Fibroblast of gingiva (primary cell): ENCODE measurements at regions not wholly inside any gene's neighbourhood (a gene's known extent, or its start where the extent isn't known, plus 50 kb on each side); places are given as distances from the start of the nearest gene placed in this dataset.
A peak's percentile ranks its signal among the peaks of the same experiment; 100 is the strongest.
"Not testable (repeated sequence)": the region's sequence is repeated elsewhere in the genome, so short reads cannot be mapped to it uniquely, and the experiment has no call there.

ENCODE experiments used
- DNase-seq: peaks from one replicate; pipeline ENCODE4 v3.0.0-alpha.2; 2011; ENCODE audit warnings: low read depth

- DNase-seq, result no peak
These were observed 56.4 kb upstream of the RBMS1 start for GRCh38 chr2:160550048-160550447.

GRCh38 chr2:160551259-160551658 is 57.7 kb upstream of the RBMS1 start:
- no peak for DNase-seq

DNA sequence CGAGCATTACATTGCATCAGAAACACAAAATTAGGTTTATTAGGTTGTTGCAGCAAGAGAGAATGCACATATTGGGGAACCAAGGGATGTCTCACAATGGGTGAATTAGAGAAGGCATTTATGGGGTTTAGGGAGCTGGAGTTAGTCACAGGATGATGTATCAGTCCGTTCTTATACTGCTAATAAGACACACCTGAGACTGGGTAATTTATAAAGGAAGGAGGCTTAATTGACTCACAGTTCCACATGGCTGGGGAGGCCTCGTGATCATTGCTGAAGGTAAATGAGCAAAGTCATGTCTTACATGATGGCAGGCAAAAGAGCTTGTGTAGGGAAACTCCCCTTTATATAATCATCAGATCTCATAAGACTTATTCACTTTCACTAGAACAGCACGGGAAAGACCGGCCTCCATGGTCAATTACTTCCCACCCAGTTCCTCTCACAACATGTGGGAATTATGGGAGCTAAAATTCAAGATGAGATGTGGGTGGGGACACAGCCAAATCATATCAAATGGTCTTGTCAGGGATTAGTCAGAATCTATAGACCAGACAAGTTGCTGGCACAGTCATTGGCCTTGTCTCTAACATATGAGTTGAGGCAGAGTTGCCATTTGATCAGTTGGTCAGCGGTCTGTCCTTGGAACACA is 61.9 kb upstream of the RBMS1 start:
- no peak for DNase-seq

- no peak for DNase-seq
These were observed 64.3 kb upstream of the RBMS1 start for GRCh38 chr2:160557903-160558302.

DNA sequence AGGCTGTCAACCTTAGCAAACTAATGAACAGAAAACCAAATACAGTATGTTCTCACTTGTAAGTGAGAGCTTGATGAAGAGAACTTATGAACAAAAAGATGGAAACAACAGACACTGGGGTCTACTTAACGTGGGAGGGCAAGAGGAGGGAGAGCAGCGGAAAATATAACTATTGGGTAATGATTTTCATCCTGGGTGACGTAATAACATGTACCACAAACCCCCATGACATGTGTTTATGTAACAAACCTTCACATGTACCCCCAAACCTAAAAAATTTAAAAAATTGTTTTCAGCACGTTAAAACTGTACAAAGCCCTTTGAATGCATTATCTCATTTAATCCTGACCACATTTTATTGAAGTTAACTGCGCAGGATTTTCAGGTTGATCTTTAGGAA is 64.9 kb upstream of the RBMS1 start:
- DNase-seq, result no peak

DNA sequence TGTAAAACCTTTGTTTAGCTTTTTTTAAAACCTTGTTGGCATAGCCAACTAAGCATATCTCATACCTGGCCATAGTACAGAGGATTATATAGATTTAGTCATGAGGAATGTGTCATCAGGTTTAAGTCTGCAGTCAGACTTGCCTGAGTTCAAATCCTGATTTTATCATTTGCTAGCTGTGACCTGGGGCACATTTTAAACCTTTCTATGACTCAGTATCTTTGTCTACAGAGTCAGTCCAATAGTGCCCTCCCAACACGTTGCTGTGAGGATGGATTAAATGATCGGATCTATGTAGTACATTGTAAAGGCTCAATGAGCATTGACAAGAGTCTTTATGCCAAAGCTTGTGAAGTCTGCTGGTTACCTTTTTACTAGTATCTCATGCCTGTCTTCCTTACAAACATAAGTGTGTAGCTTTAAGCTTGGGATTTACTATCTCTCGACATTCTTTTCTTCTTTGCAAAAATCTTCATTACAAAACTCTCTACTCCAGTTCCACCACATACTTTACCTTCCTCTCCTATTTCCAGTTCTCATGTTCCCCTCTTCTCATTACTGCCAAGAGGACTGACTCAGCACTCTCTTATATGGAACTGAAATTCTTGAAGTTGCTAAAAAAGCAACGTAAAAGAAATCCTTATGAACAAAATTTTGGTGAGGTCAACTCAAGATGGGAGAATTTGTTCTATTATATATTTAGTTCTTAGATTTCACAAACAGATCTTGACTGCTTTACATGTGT is 68.1 kb upstream of the RBMS1 start:
- peak; percentile 85 for DNase-seq

GRCh38 chr2:160562730-160563129 is 69.1 kb upstream of the RBMS1 start:
- DNase-seq, result no peak

DNA sequence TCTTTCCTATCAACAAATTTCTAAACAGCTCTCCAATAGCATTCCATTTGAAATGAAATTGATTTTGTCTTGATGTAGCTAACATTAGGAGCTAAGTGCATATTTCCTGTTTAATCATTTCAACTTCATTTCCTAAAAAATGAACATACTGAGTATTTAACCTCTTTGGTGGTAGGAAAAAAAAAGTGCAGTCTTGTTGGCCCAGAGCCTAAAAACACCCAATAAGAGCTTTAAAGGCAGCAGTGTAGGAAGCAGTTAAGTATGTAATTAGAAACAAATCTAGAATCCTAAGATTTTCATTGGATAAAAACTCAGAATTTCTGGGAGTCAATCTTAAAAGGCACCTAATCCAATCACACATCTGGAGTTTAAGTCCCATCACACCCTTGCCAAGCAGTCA is 71.0 kb upstream of the RBMS1 start:
- no peak for DNase-seq

- no peak for DNase-seq
These were observed 71.7 kb upstream of the RBMS1 start for GRCh38 chr2:160565099-160565845.

GRCh38 chr2:160566717-160567116 is 73.1 kb upstream of the RBMS1 start:
- peak; percentile 79 for DNase-seq

- DNase-seq, result no peak
These were observed 75.2 kb upstream of the RBMS1 start for GRCh38 chr2:160568856-160569255.

- no peak for DNase-seq
These were observed 76.8 kb upstream of the RBMS1 start for GRCh38 chr2:160570376-160570775.

DNA sequence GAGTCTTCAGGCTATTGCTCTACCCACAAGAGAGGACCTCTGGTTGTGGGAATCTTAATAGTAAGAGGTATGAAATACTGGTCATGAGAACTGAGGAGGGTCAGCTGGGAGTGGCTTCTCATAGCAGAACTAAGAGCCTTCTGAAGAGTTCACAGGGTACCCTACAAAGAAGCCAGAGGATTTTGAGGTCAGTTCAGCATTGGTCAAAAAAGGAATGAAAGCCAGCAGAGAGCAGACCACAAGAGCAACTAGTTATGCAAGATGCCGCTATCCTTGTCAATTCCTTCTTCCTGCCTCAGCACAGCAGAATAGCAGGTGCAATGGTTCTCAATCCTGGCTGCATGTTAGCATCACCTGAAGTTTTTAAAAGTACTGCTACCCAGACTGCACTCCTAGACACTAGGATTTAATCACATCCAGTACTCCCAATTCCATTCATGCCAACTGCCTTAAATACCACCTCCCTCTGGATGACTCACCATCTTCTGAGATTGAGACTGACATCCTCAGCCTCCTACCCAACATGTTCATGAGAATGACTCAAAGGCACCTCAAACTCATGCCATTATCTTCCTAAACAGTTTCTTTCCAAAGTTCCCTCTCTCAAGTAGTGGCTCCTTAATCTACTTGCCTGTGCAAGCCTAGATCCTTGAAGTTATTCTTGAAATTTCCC is 81.0 kb upstream of the RBMS1 start:
- DNase-seq, result peak; percentile 75

DNA sequence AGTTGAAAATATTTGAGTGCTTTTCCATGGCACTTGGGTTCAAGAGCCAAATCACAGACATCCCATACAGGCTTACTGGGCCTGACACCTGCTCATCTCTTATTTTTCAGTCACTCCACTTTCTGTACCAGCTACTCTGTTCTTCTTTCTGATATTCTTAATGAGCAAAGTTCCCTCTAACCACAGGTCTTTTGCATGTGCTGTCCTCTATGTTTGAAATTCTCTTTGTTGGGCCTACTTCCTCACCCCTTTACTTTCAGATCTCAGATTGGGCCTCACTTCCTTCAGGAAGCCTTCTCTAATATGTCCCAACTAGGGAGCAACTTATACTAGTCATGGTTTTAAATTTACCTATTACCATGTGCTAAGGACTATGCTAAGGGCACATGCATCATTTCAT is 81.8 kb upstream of the RBMS1 start:
- no peak for DNase-seq

- peak; percentile 74 for DNase-seq
These were observed 82.5 kb upstream of the RBMS1 start for GRCh38 chr2:160576054-160576499.

DNA sequence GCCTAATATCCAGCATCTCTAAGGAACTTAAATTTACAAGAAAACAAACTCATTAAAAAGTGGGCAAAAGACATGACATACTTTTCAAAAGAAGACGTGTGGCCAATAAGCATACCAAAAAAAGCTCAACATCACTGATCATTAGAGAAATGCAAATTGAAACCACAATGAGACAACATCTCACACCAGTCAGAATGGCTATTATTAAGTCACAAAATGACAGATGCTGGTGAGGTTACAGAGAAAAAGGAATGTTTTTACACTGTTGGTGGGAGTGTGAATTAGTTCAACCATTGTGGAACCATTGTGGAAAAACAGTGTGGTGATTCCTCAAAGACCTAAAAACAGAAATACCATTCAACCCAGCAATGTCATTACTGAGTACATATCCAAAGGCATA is 83.5 kb upstream of the RBMS1 start:
- DNase-seq, result not testable (repeated sequence)

- DNase-seq, result no peak
These were observed 87.4 kb upstream of the RBMS1 start for GRCh38 chr2:160581035-160581434.

- DNase-seq, result no peak
These were observed 87.8 kb upstream of the RBMS1 start for GRCh38 chr2:160581448-160581847.

DNA sequence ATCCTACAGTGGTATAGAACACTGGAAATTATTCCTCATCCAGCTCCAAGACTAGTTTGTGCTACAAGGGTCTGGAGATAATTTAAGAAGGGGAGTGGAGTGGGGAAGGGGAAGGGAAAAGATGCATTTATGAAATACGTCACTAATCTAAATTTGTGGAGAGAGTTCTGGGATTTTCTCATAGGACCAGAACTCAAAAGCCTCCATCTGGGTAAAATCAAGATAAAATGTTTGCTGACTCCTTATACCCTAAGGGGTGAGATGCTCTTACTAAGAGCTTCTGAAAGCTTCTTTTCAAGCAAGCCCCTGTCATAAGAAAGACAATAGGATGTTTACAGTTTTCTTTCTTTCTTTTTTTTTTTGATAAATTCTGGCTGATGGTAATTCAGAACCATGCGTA is 88.5 kb upstream of the RBMS1 start:
- DNase-seq, result no peak

DNA sequence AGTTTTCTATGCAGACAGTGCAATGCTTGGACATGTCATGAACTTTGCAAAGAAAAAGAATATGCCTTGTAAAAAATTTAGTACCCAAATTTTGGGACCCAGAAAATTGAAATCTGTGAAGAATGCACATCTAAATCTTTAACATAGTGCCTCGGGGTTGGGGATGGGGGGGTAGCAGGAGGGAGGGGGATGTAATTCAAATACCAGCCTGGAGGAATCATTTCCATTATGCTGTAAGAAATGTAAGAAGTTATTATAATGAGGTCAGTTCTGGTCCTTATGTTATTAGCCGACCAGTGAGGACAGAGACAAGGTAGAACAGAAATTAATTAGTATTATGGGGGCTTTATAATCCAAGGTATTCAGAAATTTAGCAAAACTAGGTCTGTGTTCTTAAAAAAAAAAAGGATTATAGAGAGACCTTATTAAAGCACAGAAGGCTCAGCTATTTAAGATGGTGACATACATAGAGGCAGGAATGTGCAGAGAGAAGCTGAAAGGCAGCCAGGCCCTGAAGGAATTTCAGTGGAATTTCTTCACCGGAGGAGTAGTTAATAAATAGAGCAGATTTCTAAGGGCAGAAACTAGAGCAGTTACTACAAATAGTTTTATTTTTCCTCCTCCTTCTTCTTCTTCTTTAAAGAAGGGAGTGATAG is 89.0 kb upstream of the RBMS1 start:
- peak; percentile 85 for DNase-seq

DNA sequence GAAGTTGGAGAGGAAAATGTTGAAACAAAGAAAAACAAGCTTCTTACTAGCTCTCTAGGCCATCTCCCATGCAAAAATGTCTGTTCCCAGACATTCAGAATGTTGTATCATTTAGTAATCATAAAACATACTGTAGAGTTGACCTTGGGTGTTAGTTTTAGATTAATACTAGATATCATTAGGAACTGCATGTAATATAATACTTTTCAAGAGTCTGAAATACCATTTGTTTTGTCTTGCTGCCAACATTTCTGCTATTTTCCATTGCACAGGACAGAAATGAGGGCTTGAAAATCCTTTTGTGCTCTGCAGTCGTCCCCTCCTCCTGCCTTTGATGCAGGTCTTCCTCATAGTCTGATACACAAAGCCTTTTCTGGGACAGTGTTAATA is 89.5 kb upstream of the RBMS1 start:
- DNase-seq, result peak; percentile 72
